Osteoblast (primary cell): ENCODE measurements at regions not wholly inside any gene's neighbourhood (a gene's known extent, or its start where the extent isn't known, plus 50 kb on each side); places are given as distances from the start of the nearest gene placed in this dataset.

Source experiments
- DNase-seq: peaks from one replicate; pipeline ENCODE4 v3.0.0; 2011; ENCODE audit warnings: low spot score, mixed read lengths; ENCODE audit not compliant: insufficient read length; ENCODE audit errors: missing footprints
- H2AFZ ChIP-seq: 2 replicates; pipeline ENCODE4 v1.6.0; 2011; ENCODE audit warnings: mild to moderate bottlenecking, low read length
- H3K27ac ChIP-seq: 2 replicates; pipeline ENCODE4 v1.5.1; 2011; ENCODE audit warnings: mild to moderate bottlenecking, low read depth, low read length, moderate library complexity
- H3K27me3 ChIP-seq: 2 replicates; pipeline ENCODE4 v1.6.0; 2012; ENCODE audit warnings: mild to moderate bottlenecking, control low read depth, inconsistent platforms, low read length, moderate library complexity; ENCODE audit not compliant: insufficient read depth
- H3K36me3 ChIP-seq: 2 replicates; pipeline ENCODE4 v1.5.1; 2011; ENCODE audit warnings: mild to moderate bottlenecking, low read length, control low read depth, moderate library complexity; ENCODE audit not compliant: insufficient read depth
- H3K4me1 ChIP-seq: 2 replicates; pipeline ENCODE4 v1.5.1; 2011; ENCODE audit warnings: mild to moderate bottlenecking, low read length, control low read depth, moderate library complexity; ENCODE audit not compliant: insufficient read depth
- H3K4me2 ChIP-seq: 2 replicates; pipeline ENCODE4 v1.6.0; 2011; ENCODE audit warnings: mild to moderate bottlenecking, low read length; ENCODE audit not compliant: insufficient read depth
- H3K4me3 ChIP-seq: fragments of 200-600 bp; sonication (generic); 3 replicates; pipeline ENCODE4 v1.5.1; 2012; ENCODE audit warnings: mild to moderate bottlenecking, low read length, inconsistent platforms; ENCODE audit not compliant: insufficient read depth
- H3K79me2 ChIP-seq: 2 replicates; pipeline ENCODE4 v1.6.0; 2012; ENCODE audit warnings: mild to moderate bottlenecking, low read length, control low read depth, inconsistent platforms; ENCODE audit not compliant: insufficient read depth
- H3K9me3 ChIP-seq: 2 replicates; pipeline ENCODE4 v1.5.1; 2011; ENCODE audit warnings: low read depth, low read length, control low read depth
- H4K20me1 ChIP-seq: 2 replicates; pipeline ENCODE4 v1.6.0; 2012; ENCODE audit warnings: mild to moderate bottlenecking, low read length, control low read depth; ENCODE audit not compliant: insufficient read depth
- TF ChIP-seq, protein P1 (sequence below): IDR thresholded peaks from 2 replicates; pipeline ENCODE4 v1.5.1; 2011; ENCODE audit warnings: mild to moderate bottlenecking, low read depth, low read length, moderate library complexity; ENCODE audit errors: extremely low read depth

DNA sequence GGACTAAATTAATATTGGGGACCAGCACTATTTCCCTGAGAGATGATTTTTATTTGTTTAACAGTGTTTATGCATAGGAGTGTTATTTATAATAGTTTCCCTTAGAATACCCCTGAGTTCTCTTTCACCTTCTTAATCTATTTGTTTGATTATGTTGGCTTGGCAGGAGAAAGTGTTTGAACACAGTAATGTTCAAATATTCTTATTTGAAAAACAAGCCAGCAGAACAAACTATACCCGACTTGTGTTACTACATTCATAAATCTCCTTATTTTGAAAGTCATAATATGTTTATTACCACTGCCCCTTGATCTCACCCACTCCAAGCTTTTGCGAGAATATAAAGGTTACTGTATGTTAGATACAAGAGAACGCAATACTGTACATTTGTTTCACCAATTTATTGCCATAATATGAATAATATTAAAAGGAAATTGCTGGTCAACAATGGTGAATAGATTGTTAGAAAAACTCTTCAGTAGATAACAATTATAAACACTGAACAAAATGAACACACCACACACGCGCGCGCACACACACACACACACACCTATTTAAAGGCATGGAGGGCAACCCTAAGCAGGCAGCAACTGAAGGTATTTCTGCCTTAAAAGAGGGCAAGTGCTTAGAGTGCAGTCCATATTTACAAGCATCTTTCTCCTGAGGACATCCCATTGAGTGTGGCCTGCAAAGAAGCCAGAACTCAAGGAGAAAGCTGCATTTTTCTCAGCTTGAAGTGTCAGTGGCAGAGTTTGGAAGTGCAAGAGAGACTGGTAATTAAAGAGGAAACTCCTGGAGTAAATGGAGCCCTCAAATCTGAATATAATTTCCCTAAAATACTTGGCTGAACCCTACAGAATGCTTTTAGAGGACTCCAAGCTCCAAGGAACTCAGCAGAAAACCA is 279.4 kb upstream of the MAN1A1 start:
- Histone ChIP-seq H3K27ac (no peak overlapping the region), H3K4me2 (no peak overlapping the region), H3K27me3 (no peaks in the 10 kb centered on the region), H2AFZ (no peak overlapping the region), H3K79me2 (no peaks in the 10 kb centered on the region), H3K4me1 (peaks cover 10% of the 10 kb centered on the region), H3K36me3 (no peaks in the 10 kb centered on the region), H4K20me1 (no peaks in the 10 kb centered on the region), H3K9me3 (no peaks in the 10 kb centered on the region), H3K4me3 (no peak overlapping the region)
- no peak for DNase-seq
- TF ChIP-seq, protein P1, sequence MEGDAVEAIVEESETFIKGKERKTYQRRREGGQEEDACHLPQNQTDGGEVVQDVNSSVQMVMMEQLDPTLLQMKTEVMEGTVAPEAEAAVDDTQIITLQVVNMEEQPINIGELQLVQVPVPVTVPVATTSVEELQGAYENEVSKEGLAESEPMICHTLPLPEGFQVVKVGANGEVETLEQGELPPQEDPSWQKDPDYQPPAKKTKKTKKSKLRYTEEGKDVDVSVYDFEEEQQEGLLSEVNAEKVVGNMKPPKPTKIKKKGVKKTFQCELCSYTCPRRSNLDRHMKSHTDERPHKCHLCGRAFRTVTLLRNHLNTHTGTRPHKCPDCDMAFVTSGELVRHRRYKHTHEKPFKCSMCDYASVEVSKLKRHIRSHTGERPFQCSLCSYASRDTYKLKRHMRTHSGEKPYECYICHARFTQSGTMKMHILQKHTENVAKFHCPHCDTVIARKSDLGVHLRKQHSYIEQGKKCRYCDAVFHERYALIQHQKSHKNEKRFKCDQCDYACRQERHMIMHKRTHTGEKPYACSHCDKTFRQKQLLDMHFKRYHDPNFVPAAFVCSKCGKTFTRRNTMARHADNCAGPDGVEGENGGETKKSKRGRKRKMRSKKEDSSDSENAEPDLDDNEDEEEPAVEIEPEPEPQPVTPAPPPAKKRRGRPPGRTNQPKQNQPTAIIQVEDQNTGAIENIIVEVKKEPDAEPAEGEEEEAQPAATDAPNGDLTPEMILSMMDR = no peak

DNA sequence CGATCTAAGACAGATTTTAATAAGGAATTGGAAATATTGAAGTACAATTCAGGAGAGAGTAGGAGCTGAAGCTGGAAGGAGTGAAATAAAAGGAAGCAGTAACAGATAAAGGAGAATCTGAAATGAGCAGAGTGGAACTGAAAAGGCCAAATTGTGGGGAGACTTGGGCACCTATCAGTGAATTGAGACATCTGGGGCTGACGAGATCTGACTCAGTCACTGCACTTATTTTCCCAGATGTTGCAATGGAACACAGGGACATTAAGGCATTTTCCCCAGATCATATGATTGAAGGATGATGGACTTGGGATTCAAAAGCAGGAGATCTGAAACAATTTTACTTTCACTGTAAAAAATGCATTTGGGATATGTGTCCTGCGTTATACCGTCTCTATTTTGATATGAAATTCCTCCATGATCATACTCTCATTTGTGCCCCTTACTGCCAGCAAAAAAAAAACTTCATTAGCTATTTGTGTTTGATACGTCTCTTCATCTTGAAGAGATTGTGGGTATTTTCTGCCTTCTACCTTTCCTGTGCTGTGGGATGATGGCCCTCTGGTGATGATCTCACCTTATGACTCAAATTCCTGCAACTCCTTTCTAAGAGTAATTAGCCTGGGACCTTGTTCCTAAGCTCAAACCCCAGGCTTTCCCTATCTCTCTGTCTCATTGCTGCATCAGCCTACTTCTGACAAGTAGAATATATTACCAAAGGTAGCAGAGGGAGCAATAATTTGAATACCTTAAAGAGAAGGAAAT is 278.5 kb upstream of the MAN1A1 start:
- Histone ChIP-seq H2AFZ (no peak overlapping the region), H3K4me1 (peaks cover 10% of the 10 kb centered on the region), H4K20me1 (no peaks in the 10 kb centered on the region), H3K4me2 (peak overlapping the region; percentile 7), H3K36me3 (no peaks in the 10 kb centered on the region), H3K27me3 (no peaks in the 10 kb centered on the region), H3K9me3 (no peaks in the 10 kb centered on the region), H3K4me3 (no peak overlapping the region), H3K79me2 (no peaks in the 10 kb centered on the region), H3K27ac (no peak overlapping the region)
- TF ChIP-seq, protein P1 = no peak
- DNase-seq = no peak

DNA sequence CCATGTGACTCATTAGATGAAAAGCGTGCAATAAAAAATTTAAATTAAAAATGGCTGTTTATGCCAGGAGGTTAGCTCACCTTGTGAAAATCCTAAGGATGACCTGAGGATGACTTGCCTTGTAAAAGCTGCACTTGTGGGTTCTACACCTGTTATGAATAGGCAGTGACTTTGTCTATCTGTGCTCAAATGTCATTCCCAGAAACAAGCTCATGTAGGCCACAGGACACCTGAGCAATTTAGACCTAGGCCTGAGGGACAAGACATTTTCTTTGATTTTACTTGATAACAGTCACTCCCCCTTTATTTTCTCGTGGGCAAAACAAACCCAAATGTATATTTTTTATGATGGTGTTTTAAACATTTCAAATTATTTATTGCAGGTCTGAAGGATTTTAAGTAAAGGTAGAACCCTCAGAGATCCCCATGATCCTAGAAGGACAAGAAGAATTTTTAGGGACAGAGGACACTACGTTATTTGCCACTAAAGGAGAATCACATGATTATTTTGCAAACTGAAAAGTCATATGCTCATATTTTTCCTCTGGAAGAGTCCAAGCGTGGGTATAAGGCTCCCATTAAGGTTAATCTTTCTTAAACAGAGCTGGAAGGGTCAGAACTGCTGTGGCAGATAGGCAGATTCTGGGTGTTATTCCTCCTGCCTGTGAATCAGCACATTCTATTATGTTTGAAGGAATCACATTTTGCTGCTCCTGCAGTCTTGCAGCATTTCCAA is 277.5 kb upstream of the MAN1A1 start:
- H3K4me2 ChIP-seq = no peak overlapping the region
- H3K9me3 ChIP-seq = no peaks in the 10 kb centered on the region
- no peaks in the 10 kb centered on the region for H3K79me2 ChIP-seq
- DNase-seq = no peak
- peak overlapping the region; percentile 32 for H2AFZ ChIP-seq
- H3K4me3 ChIP-seq = no peak overlapping the region
- no peak overlapping the region for H3K27ac ChIP-seq
- TF ChIP-seq, protein P1 = no peak
- no peaks in the 10 kb centered on the region for H3K36me3 ChIP-seq
- H3K4me1 ChIP-seq = peaks cover 10% of the 10 kb centered on the region
- no peaks in the 10 kb centered on the region for H4K20me1 ChIP-seq
- H3K27me3 ChIP-seq = no peaks in the 10 kb centered on the region
